Lung (tissue), 11 donors: ENCODE measurements at regions not wholly inside any gene's neighbourhood (a gene's known extent, or its start where the extent isn't known, plus 50 kb on each side); places are given as distances from the start of the nearest gene placed in this dataset.
A peak's percentile ranks its signal among the peaks of the same experiment; 100 is the strongest.

Experiments used
- ATAC-seq: fragments of 200-7000 bp; cut with Tn5 transposase; one replicate; pipeline ENCODE4 v1.9.1; 2020; ENCODE audit warnings: moderate number of reproducible peaks; ENCODE audit not compliant: insufficient read depth, low FRiP score
- DNase-seq, 3 donors: peaks; one replicate each; pipeline ENCODE4 v3.0.0-alpha.2; 2013 to 2017
- H3K27ac ChIP-seq, 2 donors: one replicate each; pipeline ENCODE4 v1.5.1; 2013; ENCODE audit warnings: mild to moderate bottlenecking in 2 of 2, moderate library complexity in 2 of 2, control low read depth in 1 of 2, inconsistent platforms in 1 of 2, low read depth in 1 of 2, low read length in 1 of 2
- H3K27me3 ChIP-seq, 3 donors: one replicate each; pipeline ENCODE4 v1.5.1; 2013; ENCODE audit warnings: low read length in 2 of 3; ENCODE audit not compliant: control insufficient read depth in 3 of 3, insufficient read depth in 3 of 3
- H3K36me3 ChIP-seq, 4 donors: one replicate each; pipeline ENCODE4 v1.5.1; 2013; ENCODE audit warnings: low read length in 4 of 4, mild to moderate bottlenecking in 1 of 4, moderate library complexity in 1 of 4; ENCODE audit not compliant: control insufficient read depth in 4 of 4, insufficient read depth in 4 of 4
- H3K4me1 ChIP-seq, 5 donors: one replicate each; pipeline ENCODE4 v1.5.1; 2013; ENCODE audit warnings: low read length in 5 of 5, mild to moderate bottlenecking in 2 of 5, moderate library complexity in 1 of 5; ENCODE audit not compliant: control insufficient read depth in 5 of 5, insufficient read depth in 5 of 5
- H3K4me3 ChIP-seq: one replicate; pipeline ENCODE4 v1.5.1; 2013; ENCODE audit warnings: mild to moderate bottlenecking, control low read depth, moderate library complexity
- H3K9ac ChIP-seq, 2 donors: one replicate each; pipeline ENCODE4 v1.5.1; 2013; ENCODE audit warnings: low read length in 2 of 2, control low read depth in 1 of 2; ENCODE audit not compliant: insufficient read depth in 1 of 2
- H3K9me3 ChIP-seq, 4 donors: one replicate each; pipeline ENCODE4 v1.5.1; 2013; ENCODE audit warnings: low read length in 3 of 4, mild to moderate bottlenecking in 1 of 4, moderate library complexity in 1 of 4; ENCODE audit not compliant: control insufficient read depth in 4 of 4, insufficient read depth in 3 of 4
- WGBS, 2 donors: extraction: QIAGEN DNeasy Blood & Tissue Kit; methylation state at CpG; one replicate each; pipeline ENCODE4 v1.1.7; 2013; 5-methylcytosine and 5-hydroxymethylcytosine counted together
- TF ChIP-seq, protein P1 (sequence below): IDR thresholded peaks from 2 replicates; pipeline ENCODE4 v1.5.1; 2012; ENCODE audit warnings: mild to moderate bottlenecking; ENCODE audit errors: control extremely low read depth, extremely low read depth
- donor health status: control.
- donor health status: control.
- donor health status: Bipolar disorder and iron deficiency.
- donor health status: healthy.
- donor health status: DM: yes; HTN: yes; CAD: no.

DNA sequence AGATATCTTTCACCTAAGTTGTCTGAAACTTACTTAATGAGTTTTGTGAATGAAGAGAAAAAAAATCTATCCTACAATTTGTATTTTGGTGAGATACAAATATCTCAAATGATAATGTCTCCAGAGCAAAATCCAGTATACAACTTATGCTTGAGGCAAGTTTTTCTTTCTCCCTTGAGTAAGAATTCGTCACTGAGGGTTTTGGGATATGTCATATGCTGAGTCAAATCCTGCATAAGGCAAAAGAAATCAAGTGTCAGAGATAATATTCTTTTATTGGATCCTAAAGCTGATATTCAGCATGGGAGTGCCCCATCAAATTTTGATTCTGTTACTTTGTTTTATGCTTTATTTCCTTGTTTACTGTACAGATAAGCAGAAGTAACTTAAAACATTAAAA is 1308.6 kb downstream of the ARAP2 start:
- Histone ChIP-seq H3K27ac (no peak overlapping the region), H3K9ac (no peak overlapping the region), H3K4me1 (no peaks in the 10 kb centered on the region), H3K4me3 (no peak overlapping the region), H3K27me3 (no peaks in the 10 kb centered on the region), H3K9me3 (no peaks in the 10 kb centered on the region), H3K36me3 (no peaks in the 10 kb centered on the region)
- ATAC-seq (no peak), DNase-seq (no peak)
- WGBS, 2 donors: 60 to 74% methylated on average over 1 of the region's 1 CpG
- TF ChIP-seq, protein P1, sequence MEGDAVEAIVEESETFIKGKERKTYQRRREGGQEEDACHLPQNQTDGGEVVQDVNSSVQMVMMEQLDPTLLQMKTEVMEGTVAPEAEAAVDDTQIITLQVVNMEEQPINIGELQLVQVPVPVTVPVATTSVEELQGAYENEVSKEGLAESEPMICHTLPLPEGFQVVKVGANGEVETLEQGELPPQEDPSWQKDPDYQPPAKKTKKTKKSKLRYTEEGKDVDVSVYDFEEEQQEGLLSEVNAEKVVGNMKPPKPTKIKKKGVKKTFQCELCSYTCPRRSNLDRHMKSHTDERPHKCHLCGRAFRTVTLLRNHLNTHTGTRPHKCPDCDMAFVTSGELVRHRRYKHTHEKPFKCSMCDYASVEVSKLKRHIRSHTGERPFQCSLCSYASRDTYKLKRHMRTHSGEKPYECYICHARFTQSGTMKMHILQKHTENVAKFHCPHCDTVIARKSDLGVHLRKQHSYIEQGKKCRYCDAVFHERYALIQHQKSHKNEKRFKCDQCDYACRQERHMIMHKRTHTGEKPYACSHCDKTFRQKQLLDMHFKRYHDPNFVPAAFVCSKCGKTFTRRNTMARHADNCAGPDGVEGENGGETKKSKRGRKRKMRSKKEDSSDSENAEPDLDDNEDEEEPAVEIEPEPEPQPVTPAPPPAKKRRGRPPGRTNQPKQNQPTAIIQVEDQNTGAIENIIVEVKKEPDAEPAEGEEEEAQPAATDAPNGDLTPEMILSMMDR: no peak

DNA sequence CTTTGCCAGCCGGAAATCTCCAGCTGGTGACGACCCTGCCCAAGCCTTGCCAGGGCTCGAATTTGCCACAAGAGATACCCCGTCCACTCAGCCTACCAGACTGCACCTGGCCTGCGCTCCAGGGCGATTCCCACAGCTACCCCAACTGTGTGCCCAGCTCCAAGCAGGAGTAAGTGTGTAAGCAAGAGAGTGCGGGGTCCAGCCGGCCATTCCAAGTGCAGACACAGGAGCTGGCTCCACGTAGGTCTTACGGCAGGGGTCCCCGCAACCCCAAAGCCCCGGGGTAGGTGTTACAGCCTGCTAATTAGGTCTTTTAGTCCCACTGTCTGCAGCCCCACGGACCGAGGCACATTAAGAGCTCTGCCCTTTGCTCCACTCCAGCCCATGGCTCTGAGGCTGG is 1305.2 kb downstream of the ARAP2 start:
- ATAC-seq (no peak), DNase-seq (no peak)
- Histone ChIP-seq H3K4me3 (no peak overlapping the region), H3K4me1 (no peaks in the 10 kb centered on the region), H3K9me3 (no peaks in the 10 kb centered on the region), H3K9ac (no peak overlapping the region), H3K27me3 (no peaks in the 10 kb centered on the region), H3K27ac (no peak overlapping the region), H3K36me3 (no peaks in the 10 kb centered on the region)
- 87 to 88% methylated on average over 14 of the region's 14 CpGs for WGBS, 2 donors
- TF ChIP-seq, protein P1: no peak

DNA sequence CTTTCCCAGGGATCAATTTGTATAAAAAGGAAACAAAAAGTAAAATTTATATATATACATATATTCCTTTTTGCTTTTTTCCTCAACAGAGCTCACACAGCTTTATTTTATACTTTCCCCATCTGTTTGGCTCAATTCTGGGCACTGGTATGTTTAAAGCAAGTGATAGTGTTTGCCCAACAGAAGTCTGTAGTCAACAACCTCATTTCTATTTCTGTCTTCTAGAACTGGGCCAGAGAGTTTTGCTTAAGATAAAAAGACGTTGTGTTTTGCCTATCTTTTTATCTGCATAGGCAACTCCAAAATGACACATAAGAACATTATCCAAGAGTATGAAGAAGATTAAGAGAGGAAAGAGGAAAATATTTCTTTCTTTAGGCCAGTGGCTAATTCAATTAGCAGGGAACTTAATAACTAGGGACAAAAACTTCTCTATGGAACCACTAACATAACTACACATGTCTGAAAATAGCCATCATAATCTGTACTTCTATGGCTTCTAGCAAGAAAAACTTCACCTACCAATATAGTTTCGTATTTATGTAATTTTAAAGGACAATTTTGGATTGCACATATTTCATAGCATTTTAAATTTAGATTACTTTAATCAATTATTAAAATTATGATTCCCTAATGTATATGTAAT is 1300.5 kb downstream of the ARAP2 start:
- no peaks in the 10 kb centered on the region for H3K27me3 ChIP-seq
- no peaks in the 10 kb centered on the region for H3K4me1 ChIP-seq
- no peak overlapping the region for H3K4me3 ChIP-seq
- DNase-seq (no peak), ATAC-seq (no peak)
- H3K9me3 ChIP-seq: no peaks in the 10 kb centered on the region
- TF ChIP-seq, protein P1: no peak
- 62 to 70% methylated on average over 2 of the region's 2 CpGs for WGBS, 2 donors
- H3K36me3 ChIP-seq: no peaks in the 10 kb centered on the region
- no peak overlapping the region for H3K27ac ChIP-seq
- no peak overlapping the region for H3K9ac ChIP-seq

DNA sequence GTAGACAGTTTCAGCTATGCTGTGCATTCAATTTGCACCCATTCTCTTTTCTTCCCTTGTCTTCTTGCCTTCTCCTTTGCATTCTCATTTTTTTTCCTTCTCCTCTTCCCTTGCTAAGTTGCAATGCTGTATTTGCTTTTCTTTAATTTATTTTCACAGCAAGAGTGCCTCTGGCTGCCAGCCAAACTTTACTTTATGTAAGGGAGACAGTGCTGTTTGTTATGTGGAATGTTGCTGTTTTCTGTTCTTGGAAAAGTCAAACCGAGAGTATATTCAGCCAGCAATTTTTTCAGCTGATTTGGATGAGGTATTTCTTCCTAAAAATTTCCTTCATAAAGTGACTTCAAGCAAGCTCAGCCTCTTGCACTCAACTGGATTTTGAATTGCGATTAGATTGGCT is 1293.4 kb downstream of the ARAP2 start:
- H3K4me3 ChIP-seq: no peak overlapping the region
- DNase-seq: peak; percentile 21 to 56 (median 33)
- H3K27me3 ChIP-seq: no peaks in the 10 kb centered on the region
- H3K9me3 ChIP-seq: peaks cover 0 to 6% (median 0%) of the 10 kb centered on the region in 4 donors
- TF ChIP-seq, protein P1: no peak
- no peak overlapping the region for H3K9ac ChIP-seq
- H3K27ac ChIP-seq: no peak overlapping the region
- ATAC-seq: no peak
- 52 to 64% methylated on average over 2 of the region's 2 CpGs for WGBS, 2 donors
- H3K36me3 ChIP-seq: no peaks in the 10 kb centered on the region
- no peaks in the 10 kb centered on the region for H3K4me1 ChIP-seq
